GM12875 (cell line): ENCODE measurements at regions not wholly inside any gene's neighbourhood (a gene's known extent, or its start where the extent isn't known, plus 50 kb on each side); places are given as distances from the start of the nearest gene placed in this dataset.

Source experiments
- H3K4me3 ChIP-seq: one replicate; pipeline ENCODE4 v1.5.1; 2011; ENCODE audit warnings: low read depth, low read length, control low read depth
- CTCF ChIP-seq: IDR thresholded peaks from 2 replicates; pipeline ENCODE4 v1.5.1; 2011; ENCODE audit warnings: low read depth, mild to moderate bottlenecking, control low read depth, inconsistent platforms, low read length, moderate library complexity, borderline replicate concordance; ENCODE audit not compliant: insufficient read depth

DNA sequence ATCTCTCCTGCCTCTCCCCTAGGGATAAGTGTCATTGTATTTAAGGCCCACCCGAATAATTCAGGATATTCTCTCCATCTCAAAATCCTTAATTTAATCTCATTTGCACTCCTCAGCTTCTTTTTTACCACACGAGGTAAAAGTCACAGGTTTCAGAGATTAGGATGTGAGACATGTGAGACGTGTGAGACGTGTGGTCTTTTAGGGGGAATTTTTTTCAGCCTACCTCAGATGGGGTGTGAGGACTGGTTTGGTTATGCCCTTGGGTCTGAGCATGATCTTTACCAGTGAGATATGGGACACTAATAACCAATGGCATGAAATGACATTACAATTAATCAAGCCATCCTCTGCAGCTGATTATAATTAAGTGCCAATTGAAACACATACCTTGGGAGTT lies 324.2 kb downstream of the BMP2 start:
- TF ChIP-seq CTCF, result no peak
- H3K4me3 ChIP-seq, result no peak overlapping the region

DNA sequence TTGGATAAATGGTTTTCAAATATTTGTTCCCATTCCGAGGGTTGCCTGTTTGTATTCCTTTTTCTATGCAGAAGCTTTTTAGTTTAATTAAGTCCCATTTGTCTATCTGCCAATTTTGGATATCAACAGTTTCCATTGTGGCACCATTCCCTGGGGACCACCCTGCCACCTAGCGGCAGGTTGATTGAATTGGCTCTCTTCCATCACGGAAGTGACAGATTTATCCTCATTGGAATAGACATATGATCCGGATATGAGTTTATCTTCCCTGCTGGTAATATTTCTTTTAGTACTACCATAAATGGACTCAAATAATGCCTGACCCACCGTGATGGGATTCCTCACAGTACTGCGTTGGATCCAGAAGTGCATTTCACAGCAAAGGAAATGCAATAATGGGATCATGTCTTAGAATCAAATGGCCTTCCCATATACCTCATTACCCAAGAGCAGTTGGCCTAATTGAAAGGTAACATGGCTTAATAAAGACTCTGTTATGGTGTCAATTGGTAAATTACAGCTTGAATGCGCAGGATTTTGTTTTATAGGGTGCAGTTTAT lies 327.0 kb downstream of the BMP2 start:
- TF ChIP-seq CTCF, result peak; percentile 67; the same call in 1 of the 2 replicates
- H3K4me3 ChIP-seq, result no peak overlapping the region

DNA sequence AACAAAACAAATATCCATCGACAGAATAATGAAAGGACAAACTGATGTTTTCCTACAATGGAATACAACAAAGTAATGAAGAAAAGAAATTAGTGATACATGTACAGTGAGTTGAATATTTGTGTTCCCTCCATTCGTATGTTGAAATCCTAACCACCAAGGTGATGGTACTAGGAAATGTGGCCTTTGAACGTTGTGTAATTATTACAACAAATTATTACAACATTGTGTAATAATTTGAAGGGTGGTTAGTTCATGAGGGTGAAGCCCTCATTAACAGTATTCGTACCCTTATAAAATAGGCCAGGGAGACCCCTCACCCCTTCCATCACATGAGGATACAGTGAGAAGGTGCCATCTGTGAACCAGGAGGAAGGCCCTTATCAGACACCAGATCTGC lies 339.4 kb downstream of the BMP2 start:
- no peak for TF ChIP-seq CTCF
- no peak overlapping the region for H3K4me3 ChIP-seq

DNA sequence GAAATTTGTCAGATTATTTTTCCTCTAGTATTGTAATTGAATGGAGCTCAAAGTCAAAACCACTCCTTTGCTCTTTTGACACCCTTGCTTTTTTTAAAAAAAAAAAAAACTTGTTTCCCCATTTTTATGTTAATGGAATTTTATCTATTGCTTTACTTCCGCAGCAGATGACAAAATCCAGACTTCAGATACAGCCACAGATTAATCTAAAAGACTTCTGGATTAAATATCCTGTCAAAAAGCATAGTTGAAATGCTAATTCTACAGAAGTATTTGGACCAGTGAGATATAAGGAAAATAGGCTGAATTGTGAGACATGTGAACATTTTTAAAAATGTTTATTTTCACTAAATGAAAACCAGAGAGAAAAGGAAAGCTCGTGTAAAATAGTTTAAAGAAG lies 341.4 kb downstream of the BMP2 start:
- TF ChIP-seq CTCF, result no peak
- no peak overlapping the region for H3K4me3 ChIP-seq

- H3K4me3 ChIP-seq, result no peak overlapping the region
- 0 out of 2 replicates have a peak, but pooled peaks have one; percentile 15 for TF ChIP-seq CTCF
Measured at GRCh38 chr20:7113577-7114466, 346.3 kb downstream of the BMP2 start.

GRCh38 chr20:7123457-7123856 lies 356.0 kb downstream of the BMP2 start:
- TF ChIP-seq CTCF, result no peak
- no peak overlapping the region for H3K4me3 ChIP-seq

GRCh38 chr20:7124120-7124519 lies 356.6 kb downstream of the BMP2 start:
- TF ChIP-seq CTCF, result no peak
- H3K4me3 ChIP-seq, result no peak overlapping the region
